LNCAP (cell line): ENCODE measurements at regions not wholly inside any gene's neighbourhood (a gene's known extent, or its start where the extent isn't known, plus 50 kb on each side); places are given as distances from the start of the nearest gene placed in this dataset.

ENCODE experiments used
- TF ChIP-seq, protein P1 (sequence below): fragments of 450-650 bp; IDR thresholded peaks from 2 replicates; pipeline ENCODE4 v1.5.1; 2017; ENCODE audit warnings: mild to moderate bottlenecking

DNA sequence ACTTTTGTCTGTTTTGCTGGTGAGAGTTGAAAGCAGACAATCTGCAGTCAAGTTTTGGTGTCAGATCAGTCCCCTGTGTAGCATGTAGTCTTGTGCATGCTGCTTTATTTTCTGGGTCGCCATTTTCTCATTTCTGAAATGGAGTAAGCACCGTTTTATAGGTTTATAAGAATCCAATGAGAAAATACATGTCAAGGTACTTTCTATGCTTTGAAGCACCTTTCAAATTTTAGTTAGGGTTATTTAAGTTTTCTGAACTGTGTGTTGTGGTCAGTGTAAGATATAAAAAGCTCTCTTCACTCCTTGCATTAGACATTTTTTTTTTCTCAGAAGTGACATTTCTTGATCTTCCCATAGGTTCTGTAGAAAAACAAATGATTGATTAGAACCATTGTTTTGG is 283.2 kb downstream of the ETS1 start:
- TF ChIP-seq, protein P1, sequence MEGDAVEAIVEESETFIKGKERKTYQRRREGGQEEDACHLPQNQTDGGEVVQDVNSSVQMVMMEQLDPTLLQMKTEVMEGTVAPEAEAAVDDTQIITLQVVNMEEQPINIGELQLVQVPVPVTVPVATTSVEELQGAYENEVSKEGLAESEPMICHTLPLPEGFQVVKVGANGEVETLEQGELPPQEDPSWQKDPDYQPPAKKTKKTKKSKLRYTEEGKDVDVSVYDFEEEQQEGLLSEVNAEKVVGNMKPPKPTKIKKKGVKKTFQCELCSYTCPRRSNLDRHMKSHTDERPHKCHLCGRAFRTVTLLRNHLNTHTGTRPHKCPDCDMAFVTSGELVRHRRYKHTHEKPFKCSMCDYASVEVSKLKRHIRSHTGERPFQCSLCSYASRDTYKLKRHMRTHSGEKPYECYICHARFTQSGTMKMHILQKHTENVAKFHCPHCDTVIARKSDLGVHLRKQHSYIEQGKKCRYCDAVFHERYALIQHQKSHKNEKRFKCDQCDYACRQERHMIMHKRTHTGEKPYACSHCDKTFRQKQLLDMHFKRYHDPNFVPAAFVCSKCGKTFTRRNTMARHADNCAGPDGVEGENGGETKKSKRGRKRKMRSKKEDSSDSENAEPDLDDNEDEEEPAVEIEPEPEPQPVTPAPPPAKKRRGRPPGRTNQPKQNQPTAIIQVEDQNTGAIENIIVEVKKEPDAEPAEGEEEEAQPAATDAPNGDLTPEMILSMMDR = no peak

GRCh38 chr11:128303383-128303782 is 284.0 kb downstream of the ETS1 start:
- TF ChIP-seq, protein P1 = no peak

DNA sequence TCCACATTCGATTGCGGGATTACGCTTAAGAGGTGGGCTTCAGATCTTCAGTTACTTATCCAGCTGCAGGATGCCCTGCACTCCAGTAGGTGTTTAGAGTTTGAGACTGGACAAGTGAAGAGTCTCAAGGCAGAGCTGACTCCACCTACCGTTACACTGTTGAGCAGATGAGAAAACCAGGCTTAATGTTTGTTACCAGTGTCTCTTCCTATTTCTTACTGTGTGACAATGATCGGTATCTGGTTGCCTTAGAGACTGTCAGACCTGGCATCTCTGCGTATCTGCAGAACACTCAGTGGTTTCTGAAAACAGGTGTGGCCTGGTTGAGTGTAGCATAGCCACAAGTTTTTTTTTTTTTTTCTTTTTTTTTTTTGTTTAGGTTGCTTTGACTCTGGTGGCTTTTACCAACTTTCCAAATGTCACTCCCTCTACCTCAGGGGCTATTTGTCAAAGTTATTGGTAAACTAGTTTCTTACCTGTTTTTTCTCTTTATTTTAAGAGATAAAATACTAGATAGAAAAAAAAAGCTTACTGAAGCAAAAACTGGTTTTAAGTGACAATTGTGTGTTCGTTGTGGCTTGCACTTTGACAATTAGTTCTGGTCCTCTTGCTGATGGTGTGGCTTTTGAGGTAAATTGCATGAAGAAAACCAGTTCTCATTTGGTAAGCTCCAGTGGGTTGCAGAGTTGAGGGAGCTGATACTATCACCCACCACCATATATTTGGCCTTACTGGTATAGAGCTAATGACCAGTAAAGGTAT is 284.8 kb downstream of the ETS1 start:
- TF ChIP-seq, protein P1 = no peak

GRCh38 chr11:128301756-128302155 is 285.6 kb downstream of the ETS1 start:
- TF ChIP-seq, protein P1 = no peak

- TF ChIP-seq, protein P1 = no peak
Observed at GRCh38 chr11:128300785-128301184, 286.6 kb downstream of the ETS1 start.

DNA sequence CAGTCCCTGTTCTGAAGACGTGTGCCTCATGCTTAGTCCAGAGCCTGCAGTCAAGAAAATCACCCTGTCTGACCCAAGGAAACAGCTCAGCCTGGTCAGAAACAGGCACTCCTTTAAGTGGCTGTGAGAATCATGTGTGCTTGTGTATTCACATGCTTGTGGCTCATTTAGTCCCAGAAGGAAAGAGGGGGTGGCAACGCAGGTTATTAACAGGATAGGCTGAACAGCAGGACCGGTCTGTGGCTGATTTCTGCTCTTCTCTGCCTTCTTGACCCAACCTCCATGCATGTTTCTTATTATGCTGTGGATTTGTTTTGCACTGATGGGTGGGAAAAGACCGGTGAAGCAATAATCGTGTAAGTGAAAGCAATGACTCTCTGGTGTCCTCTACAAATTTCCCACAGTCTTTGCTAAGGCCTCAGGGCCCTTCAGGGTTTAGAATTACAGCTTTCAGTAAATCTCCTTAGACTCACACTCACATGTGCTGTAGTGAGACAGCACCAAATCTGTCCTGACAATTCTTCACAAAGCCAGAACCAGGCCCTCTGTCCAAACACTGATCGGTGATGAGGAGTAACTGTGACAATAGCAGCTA is 288.1 kb downstream of the ETS1 start:
- TF ChIP-seq, protein P1 = no peak

- TF ChIP-seq, protein P1 = no peak
Observed at GRCh38 chr11:128298271-128298670, 289.1 kb downstream of the ETS1 start.
